Renal cortex interstitium (tissue), 11 donors: ENCODE measurements at regions not wholly inside any gene's neighbourhood (a gene's known extent, or its start where the extent isn't known, plus 50 kb on each side); places are given as distances from the start of the nearest gene placed in this dataset.
"Not testable (repeated sequence)": the region's sequence is repeated elsewhere in the genome, so short reads cannot be mapped to it uniquely, and the experiment has no call there.

Experiments
- DNase-seq, 11 donors: peaks; one replicate each; pipeline ENCODE4 v3.0.0-alpha.2; 2013; ENCODE audit warnings: low read depth in 9 of 11, low spot score in 4 of 11; ENCODE audit errors: extremely low read depth in 1 of 11

DNA sequence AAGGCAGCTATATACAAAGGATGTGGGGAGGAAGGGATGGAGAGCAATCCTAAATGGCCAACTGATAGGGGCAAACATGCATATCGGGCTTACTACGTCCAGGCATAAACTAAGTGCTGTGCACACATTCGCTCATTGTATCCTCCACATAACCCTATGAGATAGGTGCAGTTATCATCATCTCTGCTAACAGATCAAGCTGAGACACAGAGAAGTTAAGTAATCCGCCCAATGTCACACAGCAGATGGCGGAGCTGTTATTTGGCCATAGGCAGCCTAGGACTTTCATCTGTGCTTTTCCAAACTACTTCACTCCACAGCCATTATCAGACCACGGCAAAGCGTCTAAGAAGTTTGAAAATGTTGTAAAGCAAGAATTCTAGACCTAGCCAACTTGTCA is 197.5 kb downstream of the RGS3 start:
- no peak for DNase-seq

DNA sequence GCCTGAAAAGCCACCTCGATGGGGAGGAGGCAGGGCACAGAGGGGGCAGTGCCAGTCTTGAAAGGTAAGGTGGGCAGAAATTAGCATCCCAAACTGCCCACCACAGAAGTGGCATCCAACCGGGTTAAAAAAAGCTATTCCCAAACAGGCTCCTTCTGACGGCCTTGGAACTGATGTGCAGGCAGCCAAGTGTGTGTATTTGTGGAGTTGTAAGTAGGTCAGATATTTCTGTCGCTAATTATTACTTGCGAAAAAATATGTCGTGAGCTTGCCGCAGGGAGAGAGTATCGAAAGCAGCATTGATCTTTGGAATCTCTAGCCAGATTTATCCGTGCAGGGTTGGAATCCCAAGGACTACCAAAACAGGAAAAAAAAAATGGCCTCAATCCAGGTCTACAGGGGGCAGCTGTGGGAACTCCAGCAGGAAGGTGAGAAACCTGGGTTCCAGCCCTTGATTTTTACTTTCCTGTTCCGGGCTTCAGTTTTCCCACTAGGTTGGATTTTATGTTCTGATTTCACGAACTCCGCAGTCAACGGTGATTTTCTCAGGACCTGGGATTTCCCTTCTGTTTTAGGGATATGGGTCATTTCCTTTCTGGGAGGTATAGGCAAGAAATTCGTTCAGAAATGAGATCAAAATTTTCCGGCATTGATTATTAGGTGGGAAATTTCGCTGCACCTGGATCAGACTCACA is 200.8 kb downstream of the RGS3 start:
- no peak for DNase-seq

DNA sequence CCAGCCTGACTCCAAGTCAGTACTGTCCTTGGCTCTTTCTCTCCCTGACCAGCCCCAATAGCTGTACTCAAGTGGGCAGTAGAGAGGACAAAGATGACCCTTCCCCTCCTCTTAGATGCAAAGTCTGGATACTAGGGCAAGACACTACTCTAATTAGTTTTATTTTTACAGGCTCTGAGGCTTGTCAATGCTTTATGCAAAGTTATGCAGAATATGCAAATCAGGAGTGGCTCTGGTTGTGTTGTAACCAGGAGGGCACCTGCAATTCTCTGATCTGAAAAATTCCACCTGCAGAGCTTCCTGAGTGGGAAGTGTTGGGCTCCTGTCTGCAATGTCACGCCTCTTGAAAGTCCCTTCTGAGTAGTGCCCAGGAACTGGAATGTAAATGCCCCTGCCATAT is 201.5 kb downstream of the RGS3 start:
- no peak for DNase-seq

DNA sequence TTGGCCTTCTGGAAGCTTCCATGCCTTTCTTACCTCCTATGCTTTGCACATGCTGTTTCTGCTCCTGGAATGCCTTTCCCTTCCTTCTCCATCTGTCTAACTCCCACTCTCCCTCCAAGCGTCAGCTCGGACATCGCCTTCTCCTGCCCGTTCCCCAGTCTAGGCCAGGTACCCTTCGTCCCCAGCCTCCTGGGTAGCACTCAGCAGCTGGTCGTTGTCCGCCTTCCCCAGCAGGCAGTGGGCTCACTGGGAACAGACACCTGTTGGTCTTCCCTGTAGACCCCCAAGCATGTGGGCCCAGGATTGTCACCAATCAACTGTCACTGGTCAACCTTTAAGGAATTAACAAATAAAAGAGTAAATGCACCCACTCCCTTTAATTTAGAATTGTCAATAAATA is 202.2 kb downstream of the RGS3 start:
- DNase-seq: no peak

DNA sequence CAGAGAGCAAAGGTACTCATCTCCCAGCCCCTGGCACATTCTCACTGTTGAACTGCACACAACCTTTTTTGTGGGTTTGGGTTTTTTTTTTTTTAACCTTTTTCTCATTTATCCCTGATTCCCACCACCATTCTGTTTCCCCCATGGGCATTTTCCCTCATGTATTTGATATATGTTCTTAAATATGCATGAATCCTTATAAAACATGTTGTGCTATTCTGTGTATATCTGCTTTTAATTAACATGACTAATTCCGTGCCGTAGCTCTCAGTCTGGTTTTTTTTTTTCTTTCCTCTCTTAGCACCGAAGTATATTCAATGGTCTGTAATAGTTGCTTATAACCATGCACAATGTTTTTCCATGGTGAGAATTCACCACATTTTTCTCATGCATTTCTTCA is 204.5 kb downstream of the RGS3 start:
- no peak for DNase-seq

DNA sequence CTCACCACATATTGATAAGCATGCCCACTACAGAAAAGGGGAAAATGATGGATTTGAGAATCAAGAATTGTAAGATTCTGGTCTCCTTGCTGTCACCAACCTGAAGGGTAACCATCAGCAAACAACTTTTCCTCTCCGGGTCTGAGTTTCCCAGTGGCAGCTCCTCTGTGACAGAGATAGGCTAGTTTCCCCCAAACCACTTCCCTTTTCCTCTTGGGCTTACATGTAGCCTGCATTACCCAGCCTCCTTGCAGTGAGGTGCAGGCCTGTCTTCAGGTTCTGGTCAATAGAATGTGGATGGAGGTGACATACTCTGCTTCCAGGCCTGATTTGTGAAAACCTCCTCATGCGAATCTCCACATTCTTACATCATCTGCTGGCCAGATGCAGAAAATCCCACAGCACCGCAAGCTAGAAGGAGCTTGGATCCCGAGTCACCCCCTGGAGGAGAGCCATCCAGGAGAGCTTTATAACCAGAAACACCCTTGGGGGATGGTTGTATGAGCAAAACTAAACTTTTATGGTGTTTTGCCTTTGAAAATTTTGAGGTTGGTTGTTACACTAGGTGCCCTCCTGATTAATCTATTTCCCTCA is 206.1 kb downstream of the RGS3 start:
- DNase-seq: no peak

DNA sequence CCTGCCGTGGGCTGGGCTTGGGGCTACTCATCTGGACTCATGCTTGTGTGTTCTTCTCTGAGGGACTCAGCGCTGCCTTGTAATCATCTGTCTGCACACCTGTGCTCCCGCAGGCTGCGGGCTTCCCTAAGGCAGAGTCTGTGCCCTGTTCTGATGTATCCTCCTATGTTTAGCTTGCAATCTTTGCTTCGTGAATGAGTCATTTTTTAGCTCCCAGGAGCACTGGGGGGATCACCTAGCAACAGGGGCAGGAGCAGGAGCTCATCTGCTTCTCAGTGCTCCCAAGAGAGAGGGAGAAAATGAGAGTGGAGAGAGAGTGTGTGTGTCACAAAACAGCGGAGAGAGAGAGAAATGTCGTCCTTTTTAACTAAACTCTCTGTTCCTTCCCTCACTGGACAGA is 202.4 kb upstream of the ZNF618 start:
- DNase-seq: no peak

DNA sequence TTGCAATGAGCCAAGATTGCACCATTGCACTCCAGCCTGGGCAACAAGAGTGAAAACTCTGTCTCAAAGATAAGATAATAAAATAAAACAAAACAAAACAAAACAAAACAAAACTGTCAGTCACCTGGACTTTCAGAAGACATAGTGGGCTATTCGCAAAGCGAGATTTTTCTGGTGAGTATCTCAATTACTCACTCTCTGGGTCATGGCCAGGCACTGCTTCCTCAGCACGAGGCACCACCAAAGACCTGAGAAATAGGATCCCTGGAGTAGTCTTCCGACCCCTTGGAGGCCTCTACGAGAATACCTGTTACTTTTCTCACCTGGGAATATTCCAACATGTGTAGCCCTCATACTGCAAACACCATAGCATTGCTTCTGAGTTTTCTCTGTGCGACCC is 201.7 kb upstream of the ZNF618 start:
- no peak for DNase-seq

DNA sequence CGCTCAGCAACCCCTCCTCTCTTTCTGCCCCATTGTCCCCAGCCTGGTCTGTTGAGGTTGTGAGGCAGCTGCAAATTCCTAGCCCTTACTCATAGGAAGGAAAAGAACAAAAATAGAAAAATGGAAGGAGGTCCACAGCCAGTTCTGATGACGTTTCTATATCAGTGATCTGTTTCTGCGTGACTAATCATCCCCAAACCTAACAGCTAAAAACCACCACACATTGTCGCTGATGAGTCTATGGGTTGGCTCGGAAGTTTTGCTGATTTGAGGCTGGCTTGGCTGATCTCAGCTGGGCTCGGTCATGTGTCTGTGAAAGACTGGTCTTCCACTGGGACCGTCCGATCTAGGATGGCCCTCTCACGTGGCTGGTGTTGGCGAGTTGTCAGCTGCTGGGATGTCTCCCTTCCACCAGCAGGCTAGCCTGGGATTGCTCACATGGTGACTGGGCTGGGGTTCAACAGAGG is 200.6 kb upstream of the ZNF618 start:
- DNase-seq: no peak

DNA sequence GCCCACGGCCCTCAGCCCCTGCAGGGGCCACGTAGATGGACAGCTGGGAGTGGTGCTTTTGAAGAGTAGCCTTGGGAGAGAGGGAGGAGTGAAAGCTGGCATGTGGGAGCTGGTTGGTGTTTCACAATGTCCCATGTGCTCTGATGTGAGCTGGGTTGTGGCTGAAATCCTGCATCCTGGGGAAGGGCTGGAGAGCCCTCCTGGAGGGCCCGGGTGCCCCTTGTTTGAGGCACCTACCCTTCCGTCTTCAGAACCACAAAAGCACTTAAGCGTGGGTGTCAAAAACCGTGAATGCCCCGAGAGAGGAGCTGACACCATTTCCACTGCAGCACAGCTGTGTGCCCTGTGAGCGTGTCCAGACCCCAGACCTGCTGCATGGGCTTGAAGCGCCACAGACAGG is 199.1 kb upstream of the ZNF618 start:
- no peak for DNase-seq

DNA sequence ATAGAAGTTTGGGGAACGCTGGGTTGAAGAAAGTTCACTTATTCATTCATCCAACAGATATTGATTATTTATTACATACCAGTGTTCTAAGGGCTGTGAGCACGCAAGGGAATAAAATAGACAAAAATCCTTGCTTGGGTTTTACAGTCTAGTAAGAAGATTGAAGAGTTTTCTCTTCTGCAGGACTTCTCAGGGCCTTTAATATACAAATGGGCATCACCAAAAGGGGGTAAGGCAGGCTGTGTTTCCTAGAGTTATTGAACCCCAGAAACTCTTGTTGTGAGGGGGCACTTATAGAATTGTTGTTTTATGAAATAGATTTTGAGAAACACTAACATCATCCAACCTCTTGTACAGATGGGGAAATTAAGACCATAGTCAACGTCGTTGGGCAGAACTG is 198.5 kb upstream of the ZNF618 start:
- no peak for DNase-seq

DNA sequence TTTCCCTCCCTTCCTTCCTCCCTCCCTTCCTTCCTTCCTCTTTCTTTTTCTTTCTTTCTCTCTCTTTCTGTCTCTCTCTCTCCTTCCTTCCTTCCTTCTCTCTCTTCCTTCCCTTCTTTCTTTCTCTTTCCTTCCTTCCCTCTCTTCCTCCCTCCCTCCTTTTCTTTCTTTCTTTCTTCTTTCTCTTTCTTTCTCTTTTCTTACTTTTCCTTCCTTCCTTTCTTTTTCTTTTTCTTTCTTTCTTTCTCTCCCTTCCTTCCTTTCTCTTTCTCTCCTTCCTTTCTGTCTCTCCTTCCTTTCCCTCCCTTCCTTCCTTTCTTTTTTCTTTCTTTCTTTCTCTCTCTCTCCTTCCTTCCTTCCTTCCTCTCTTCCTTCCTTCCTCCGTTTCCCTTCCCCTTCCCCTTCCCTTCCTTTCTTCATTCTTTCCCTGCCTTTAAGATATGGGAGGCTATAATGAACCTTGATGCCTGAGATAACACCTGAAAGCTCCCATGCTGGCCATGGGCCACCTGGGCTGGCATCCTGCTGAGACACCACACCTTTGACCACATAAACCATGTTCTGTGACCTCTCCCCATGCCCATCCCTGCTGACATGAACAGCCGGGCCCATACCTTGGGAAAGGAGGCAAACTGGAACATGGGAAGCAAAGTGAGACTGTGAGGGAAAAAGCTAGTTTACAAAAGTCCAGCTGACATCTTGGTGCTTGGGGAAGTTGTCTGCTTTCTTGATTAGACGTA is 197.8 kb upstream of the ZNF618 start:
- DNase-seq: no peak

DNA sequence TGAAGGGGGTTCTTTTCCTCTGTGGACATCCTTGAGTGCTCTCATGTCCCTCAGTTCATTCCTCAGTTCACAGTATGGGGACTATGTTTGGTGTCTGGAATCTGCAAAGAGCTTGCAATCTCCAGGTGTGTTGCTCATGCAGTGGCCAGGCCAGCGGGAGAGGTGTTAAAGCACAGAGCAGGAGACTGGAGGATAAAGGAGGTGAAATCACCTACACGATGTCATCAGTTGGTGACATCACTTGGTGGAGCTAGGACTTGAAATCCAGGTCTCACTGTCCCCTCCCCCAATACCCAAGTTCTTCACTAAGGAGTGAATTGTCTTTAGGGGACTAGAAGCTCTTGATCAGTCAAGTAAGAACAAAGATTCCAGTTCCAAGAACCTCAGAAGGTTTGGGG is 197.3 kb upstream of the ZNF618 start:
- DNase-seq: no peak

DNA sequence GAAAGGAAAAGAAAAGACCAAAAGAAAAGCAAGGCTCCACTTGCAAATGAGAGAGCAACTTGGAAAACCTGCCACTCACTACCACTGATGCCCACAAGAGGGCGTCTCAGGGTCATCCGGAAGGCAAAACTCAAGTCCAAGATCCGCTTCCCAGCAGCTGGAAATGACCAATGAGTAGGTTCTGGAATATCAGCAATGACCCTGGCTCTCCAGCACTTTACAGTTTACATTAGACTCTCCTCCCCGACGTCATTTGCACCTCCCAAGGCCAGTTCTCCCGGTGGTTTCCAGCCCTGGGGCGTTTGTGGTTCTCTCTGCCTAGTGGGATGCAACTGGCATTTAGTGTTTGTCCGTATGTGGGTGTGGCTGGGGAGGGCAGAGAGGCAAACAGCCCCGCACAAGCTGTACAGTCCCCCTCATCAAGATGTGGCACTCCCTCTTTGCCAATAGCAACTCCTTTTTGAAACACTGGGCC is 193.8 kb upstream of the ZNF618 start:
- DNase-seq: peak; percentile 51 to 84 (median 67)

DNA sequence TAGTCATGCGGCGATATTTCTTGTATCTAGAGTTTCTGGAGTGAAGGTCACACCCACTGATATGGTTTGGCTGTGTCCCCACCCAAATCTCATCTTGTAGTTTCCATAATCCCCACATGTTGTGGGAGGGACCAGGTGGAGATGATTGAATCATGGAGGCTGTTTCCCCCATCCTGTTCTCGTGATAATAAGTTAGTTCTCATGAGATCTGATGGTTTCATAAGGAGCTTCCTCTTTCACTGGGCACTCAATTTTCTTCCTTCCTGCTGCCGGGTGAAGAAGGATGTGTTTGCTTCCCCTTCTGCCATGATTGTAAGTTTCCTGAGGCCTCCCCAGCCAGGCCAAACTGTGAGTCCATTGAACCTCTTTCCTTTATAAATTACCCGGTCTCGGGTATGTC is 190.5 kb upstream of the ZNF618 start:
- not testable (repeated sequence) for DNase-seq

DNA sequence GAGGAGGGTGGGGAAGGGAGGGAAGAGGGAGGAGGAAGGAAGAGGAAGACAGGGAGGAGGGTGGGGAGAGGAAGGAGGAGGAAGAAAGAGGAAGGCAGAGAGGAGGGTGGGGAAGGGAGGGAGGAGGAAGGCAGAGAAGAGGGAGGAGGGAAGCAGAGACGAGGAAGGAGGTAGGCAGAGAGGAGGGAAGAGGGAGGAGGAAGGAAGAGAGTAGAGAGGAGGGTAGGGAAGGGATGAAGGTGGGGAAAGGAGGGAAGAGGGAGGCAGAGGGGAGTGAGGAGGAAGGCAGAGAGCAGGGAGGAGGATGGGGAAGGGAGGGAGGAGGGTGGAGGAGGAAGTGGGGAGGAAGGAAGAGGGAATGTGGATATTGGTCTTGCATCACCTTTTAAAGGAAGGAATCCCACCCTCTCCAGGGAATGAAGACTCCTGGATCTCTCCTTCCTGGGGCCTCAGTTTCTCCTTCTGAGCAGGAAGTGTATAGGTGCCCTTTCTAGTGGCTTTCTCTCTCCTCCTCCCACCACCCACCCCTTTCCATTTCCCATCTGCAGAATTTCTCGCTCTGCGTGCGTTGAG is 188.9 kb upstream of the ZNF618 start:
- no peak for DNase-seq

DNA sequence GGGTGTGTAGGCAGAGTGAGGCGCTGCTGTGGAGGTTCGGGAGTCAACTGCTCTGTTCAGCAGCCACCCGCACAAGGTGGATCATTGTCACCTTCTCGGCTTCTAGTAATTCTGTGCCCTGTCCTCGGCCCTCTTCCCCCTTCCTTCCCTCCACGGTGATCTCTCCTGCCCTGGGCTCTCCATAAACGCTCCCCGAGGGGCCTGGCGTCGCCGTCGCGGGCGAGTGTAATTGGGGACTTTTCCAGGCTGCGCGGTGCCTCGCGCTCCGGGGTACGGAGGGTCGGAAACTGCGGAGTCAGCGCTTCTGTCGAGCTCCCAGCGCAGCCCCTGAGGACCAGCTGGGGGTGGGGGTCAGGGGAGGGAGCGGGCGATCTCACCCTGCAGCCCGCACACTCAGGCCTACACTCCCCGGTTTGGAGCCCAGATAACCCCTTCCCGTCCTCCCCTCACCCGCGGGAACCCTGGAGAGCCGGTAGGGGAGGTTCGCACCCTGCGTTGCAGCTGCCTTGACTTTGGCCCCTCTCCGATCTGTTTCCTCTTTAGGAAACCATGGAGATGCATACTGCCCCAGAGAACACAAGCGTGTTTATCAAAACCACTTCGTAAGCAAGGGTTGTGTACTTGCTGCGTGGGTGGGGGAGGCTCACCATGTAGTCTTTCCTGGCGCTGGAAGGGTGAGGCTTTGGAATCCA is 188.3 kb upstream of the ZNF618 start:
- peak in 3 of 11 donors; percentile 25 to 54 (median 44) for DNase-seq

DNA sequence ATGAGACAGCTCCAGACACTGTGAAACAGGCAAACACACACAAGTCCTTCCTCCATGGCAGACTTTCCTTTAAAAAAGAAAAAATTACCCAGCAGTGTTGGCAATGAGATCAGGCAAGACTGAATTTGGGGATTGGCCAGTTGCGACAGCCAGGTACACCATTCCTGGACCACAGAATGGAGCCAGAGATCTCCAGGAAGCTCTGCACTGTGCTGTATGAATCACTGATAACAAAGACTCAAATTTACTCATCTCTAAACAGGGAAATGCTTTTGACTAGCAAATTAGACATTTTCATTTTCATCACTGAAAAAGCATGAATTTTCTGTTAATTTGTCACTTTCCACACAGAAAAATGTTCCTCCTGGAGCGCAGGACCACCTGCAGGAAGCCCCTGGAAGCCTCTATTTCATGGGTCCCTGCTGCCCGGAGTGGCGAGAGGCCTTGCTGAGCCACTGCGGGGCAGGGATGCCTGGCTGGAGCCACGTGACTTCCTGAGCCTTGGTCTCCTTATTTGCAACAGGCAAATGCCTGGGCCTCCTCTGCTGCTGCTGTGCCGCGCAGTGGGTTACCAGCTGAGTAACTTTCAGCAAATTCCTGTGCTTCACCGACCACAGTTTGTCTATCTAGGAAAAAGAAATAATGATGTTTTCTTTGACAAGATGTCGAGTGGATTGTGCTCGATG is 185.9 kb upstream of the ZNF618 start:
- DNase-seq: no peak

DNA sequence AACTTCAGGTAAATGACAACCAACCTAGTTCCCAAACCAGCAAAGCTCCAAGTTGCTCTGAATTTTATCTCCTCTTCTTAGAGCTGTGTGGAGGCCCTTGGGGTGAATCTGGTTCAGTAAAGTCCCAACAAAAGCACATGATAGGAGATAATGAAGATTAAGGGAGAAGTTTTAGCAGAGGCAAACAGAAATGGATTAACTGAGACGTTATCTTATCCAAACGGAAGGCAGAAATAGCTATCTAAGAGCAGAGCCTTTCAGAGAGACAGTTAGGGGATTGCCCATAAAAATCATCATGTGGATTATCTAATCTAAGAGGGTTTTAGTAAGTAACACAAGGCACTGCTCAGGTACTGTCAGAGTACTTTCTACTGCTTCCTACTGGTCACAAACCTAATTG is 183.9 kb upstream of the ZNF618 start:
- DNase-seq: no peak
